NCI-H2196 (cell line): ENCODE measurements at regions not wholly inside any gene's neighbourhood (a gene's known extent, or its start where the extent isn't known, plus 50 kb on each side); places are given as distances from the start of the nearest gene placed in this dataset.
A peak's percentile ranks its signal among the peaks of the same experiment; 100 is the strongest.

Experiments
- DNase-seq: peaks from one replicate; lab custom pipeline; 2025; ENCODE audit not compliant: unreplicated experiment; lab: John Stamatoyannopoulos, UW

GRCh38 chr16:85481738-85482137 lies 131.4 kb upstream of the GSE1 start:
- no peak for DNase-seq

- DNase-seq: peak; percentile 53
Measured at GRCh38 chr16:85483424-85483823, 129.7 kb upstream of the GSE1 start.

- DNase-seq: peak; percentile 81
Measured at GRCh38 chr16:85484347-85485300, 128.5 kb upstream of the GSE1 start.

GRCh38 chr16:85485379-85485778 lies 127.7 kb upstream of the GSE1 start:
- DNase-seq: no peak

- DNase-seq: no peak
Measured at GRCh38 chr16:85486256-85486915, 126.7 kb upstream of the GSE1 start.

- no peak for DNase-seq
Measured at GRCh38 chr16:85488414-85488813, 124.7 kb upstream of the GSE1 start.

GRCh38 chr16:85490407-85491057 lies 122.6 kb upstream of the GSE1 start:
- no peak for DNase-seq

- DNase-seq: no peak
Measured at GRCh38 chr16:85491058-85491771, 121.9 kb upstream of the GSE1 start.

GRCh38 chr16:85491798-85492294 lies 121.3 kb upstream of the GSE1 start:
- DNase-seq: peak; percentile 18

- DNase-seq: no peak
Measured at GRCh38 chr16:85492295-85492864, 120.7 kb upstream of the GSE1 start.

- DNase-seq: no peak
Measured at GRCh38 chr16:85494315-85494714, 118.8 kb upstream of the GSE1 start.

GRCh38 chr16:85495259-85495658 lies 117.9 kb upstream of the GSE1 start:
- no peak for DNase-seq

- DNase-seq: no peak
Measured at GRCh38 chr16:85495823-85496538, 117.1 kb upstream of the GSE1 start.

- DNase-seq: no peak
Measured at GRCh38 chr16:85497622-85498314, 115.4 kb upstream of the GSE1 start.

- peak; percentile 51 for DNase-seq
Measured at GRCh38 chr16:85498607-85499006, 114.5 kb upstream of the GSE1 start.

- no peak for DNase-seq
Measured at GRCh38 chr16:85500220-85500619, 112.9 kb upstream of the GSE1 start.

- no peak for DNase-seq
Measured at GRCh38 chr16:85501900-85502299, 111.2 kb upstream of the GSE1 start.

- DNase-seq: no peak
Measured at GRCh38 chr16:85502357-85502756, 110.8 kb upstream of the GSE1 start.

- no peak for DNase-seq
Measured at GRCh38 chr16:85503679-85504231, 109.4 kb upstream of the GSE1 start.
